H1 (cell line): ENCODE measurements at regions not wholly inside any gene's neighbourhood (a gene's known extent, or its start where the extent isn't known, plus 50 kb on each side); places are given as distances from the start of the nearest gene placed in this dataset.

Source experiments
- CTCF ChIA-PET: fragments of 300-600 bp; sonication (Branson Sonifier 250); formaldehyde crosslinking; loops from one replicate; lab custom pipeline; 2021; ENCODE audit not compliant: partially characterized antibody; lab: Charles Lee
- POLR2A ChIA-PET: fragments of 300-600 bp; sonication (Branson Sonifier 250); formaldehyde crosslinking; loops from one replicate; lab custom pipeline; 2021; ENCODE audit warnings: inconsistent platforms; ENCODE audit not compliant: partially characterized antibody; lab: Charles Lee
- DNase-seq, 2 experiments: peaks; one replicate each; pipeline versions ENCODE4 v3.0.0 to v3.0.0-alpha.2; 2010 to 2022; ENCODE audit warnings: low spot score in 2 of 2, low read depth in 1 of 2, mixed read lengths in 1 of 2
- FAIRE-seq: peaks from 2 replicates; lab custom pipeline; 2011; peaks lifted over from hg19 to GRCh38; lab: Jason Lieb, UNC
- H2AFZ ChIP-seq: 2 replicates; pipeline ENCODE4 v1.8.1; 2012; ENCODE audit warnings: low read length, inconsistent platforms
- H2AK5ac ChIP-seq: 2 replicates; pipeline ENCODE4 v1.6.1; 2013; ENCODE audit warnings: low read depth, low read length
- H2BK120ac ChIP-seq: replicated peaks from 2 replicates; pipeline ENCODE3; 2013; ENCODE audit warnings: low read depth, low read length, inconsistent platforms
- H2BK12ac ChIP-seq: 2 replicates; pipeline ENCODE4 v1.6.1; 2013; ENCODE audit warnings: low read depth, low read length
- H2BK15ac ChIP-seq: 2 replicates; pipeline ENCODE4 v1.6.1; 2013; ENCODE audit warnings: low read length
- H2BK20ac ChIP-seq: 2 replicates; pipeline ENCODE4 v1.6.1; 2013; ENCODE audit warnings: low read length
- H2BK5ac ChIP-seq: 2 replicates; pipeline ENCODE4 v1.6.1; 2013; ENCODE audit warnings: low read depth, low read length
- H3K14ac ChIP-seq: 2 replicates; pipeline ENCODE4 v1.6.1; 2013; ENCODE audit warnings: inconsistent platforms; ENCODE audit not compliant: insufficient read length
- H3K18ac ChIP-seq: 2 replicates; pipeline ENCODE4 v1.6.1; 2013; ENCODE audit warnings: low read length; ENCODE audit errors: extremely low read depth
- H3K23ac ChIP-seq: 2 replicates; pipeline ENCODE4 v1.6.1; 2013; ENCODE audit warnings: inconsistent platforms; ENCODE audit not compliant: insufficient read length
- H3K23me2 ChIP-seq: 2 replicates; pipeline ENCODE4 v1.6.1; 2013; ENCODE audit warnings: low read depth, low read length
- H3K27ac ChIP-seq: 2 replicates; pipeline ENCODE4 v1.6.1; 2011; ENCODE audit warnings: low read depth, low read length, inconsistent platforms
- H3K27me3 ChIP-seq, 4 experiments: replicated peaks in 1 of 4; 1 replicate in 1 of 4; 2 replicates in 3 of 4; pipeline versions ENCODE4 v1.6.1 to v1.8.1; 2011 to 2013; ENCODE audit warnings: low read length in 3 of 4, mild to moderate bottlenecking in 3 of 4, inconsistent platforms in 2 of 4, mixed read lengths in 2 of 4, moderate library complexity in 1 of 4; ENCODE audit not compliant: control insufficient read depth in 3 of 4, insufficient read depth in 3 of 4; ENCODE audit errors: extremely low read depth in 1 of 4
- H3K36me3 ChIP-seq, 4 experiments: 2 replicates each; pipeline versions ENCODE4 v1.6.1 to v1.8.1; 2011 to 2013; ENCODE audit warnings: mild to moderate bottlenecking in 4 of 4, low read length in 3 of 4, moderate library complexity in 2 of 4, control low read depth in 1 of 4, inconsistent platforms in 1 of 4; ENCODE audit not compliant: insufficient read depth in 4 of 4, control insufficient read depth in 2 of 4
- H3K4ac ChIP-seq: replicated peaks from 2 replicates; pipeline ENCODE3; 2013; ENCODE audit warnings: low read length, low read depth, mixed read lengths, inconsistent platforms; ENCODE audit not compliant: insufficient read length
- H3K4me1 ChIP-seq, 4 experiments: replicated peaks in 1 of 4; 1 replicate in 1 of 4; 2 replicates in 3 of 4; pipeline versions ENCODE4 v1.6.1 to v1.8.1; 2011 to 2013; ENCODE audit warnings: low read length in 3 of 4, inconsistent platforms in 2 of 4, mixed read lengths in 1 of 4; ENCODE audit not compliant: insufficient read depth in 4 of 4, control insufficient read depth in 3 of 4
- H3K4me2 ChIP-seq, 2 experiments: 2 replicates each; pipeline versions ENCODE4 v1.6.1 to v1.8.1; 2011 to 2013; ENCODE audit warnings: low read depth in 2 of 2, low read length in 2 of 2, control low read depth in 1 of 2, inconsistent platforms in 1 of 2, mild to moderate bottlenecking in 1 of 2; ENCODE audit not compliant: insufficient read depth in 1 of 2
- H3K4me3 ChIP-seq, 4 experiments: fragments of 200-600, 300-600 bp in 1 of 4; sonication (generic), shearing (Covaris generic), sonication (Bioruptor Twin) in 1 of 4; 2 replicates each; pipeline versions ENCODE4 v1.5.1 to v1.8.1; 2011 to 2016; ENCODE audit warnings: low read length in 4 of 4, low read depth in 3 of 4, control low read depth in 2 of 4, inconsistent platforms in 2 of 4, mild to moderate bottlenecking in 2 of 4, mixed read lengths in 1 of 4, moderate library complexity in 1 of 4; ENCODE audit not compliant: insufficient read depth in 2 of 4; ENCODE audit errors: extremely low read depth in 1 of 4
- H3K56ac ChIP-seq: replicated peaks from 2 replicates; pipeline ENCODE3; 2013; ENCODE audit warnings: low read depth, mild to moderate bottlenecking, mixed read lengths, low read length, inconsistent platforms; ENCODE audit not compliant: insufficient read length
- H3K79me1 ChIP-seq: 2 replicates; pipeline ENCODE4 v1.6.1; 2013; ENCODE audit warnings: low read depth, low read length, control low read depth
- H3K79me2 ChIP-seq, 2 experiments: 2 replicates each; pipeline versions ENCODE4 v1.6.1 to v1.8.1; 2012 to 2013; ENCODE audit warnings: low read length in 2 of 2, mild to moderate bottlenecking in 2 of 2, inconsistent platforms in 1 of 2; ENCODE audit not compliant: insufficient read depth in 2 of 2, control insufficient read depth in 1 of 2
- H3K9ac ChIP-seq, 4 experiments: replicated peaks in 1 of 4; 1 replicate in 1 of 4; 2 replicates in 3 of 4; pipeline versions ENCODE4 v1.6.1 to v1.8.1; 2011 to 2013; ENCODE audit warnings: low read depth in 3 of 4, low read length in 3 of 4, control low read depth in 2 of 4, mild to moderate bottlenecking in 2 of 4, moderate library complexity in 2 of 4, inconsistent platforms in 1 of 4; ENCODE audit errors: extremely low read depth in 1 of 4
- H3K9me3 ChIP-seq, 2 experiments: 2 replicates each; pipeline versions ENCODE4 v1.6.1 to v1.8.1; 2012 to 2013; ENCODE audit warnings: mild to moderate bottlenecking in 2 of 2, moderate library complexity in 2 of 2, control low read depth in 1 of 2, inconsistent platforms in 1 of 2, low read depth in 1 of 2, low read length in 1 of 2, mixed read lengths in 1 of 2; ENCODE audit not compliant: insufficient read depth in 2 of 2
- H4K20me1 ChIP-seq, 2 experiments: replicated peaks in 1 of 2; 2 replicates each; pipeline versions ENCODE3 to v1.8.1; 2011 to 2013; ENCODE audit warnings: inconsistent platforms in 2 of 2, low read length in 2 of 2, mild to moderate bottlenecking in 1 of 2; ENCODE audit not compliant: insufficient read depth in 2 of 2, control insufficient read depth in 1 of 2
- H4K5ac ChIP-seq: 2 replicates; pipeline ENCODE4 v1.6.1; 2013; ENCODE audit warnings: low read length, low read depth, mixed read lengths, inconsistent platforms; ENCODE audit not compliant: insufficient read length
- H4K8ac ChIP-seq: 2 replicates; pipeline ENCODE4 v1.8.0; 2013; ENCODE audit warnings: mild to moderate bottlenecking, moderate library complexity, low read length, inconsistent platforms; ENCODE audit not compliant: insufficient read depth; ENCODE audit errors: extremely low read depth
- H4K91ac ChIP-seq: replicated peaks from 2 replicates; pipeline ENCODE3; 2013; ENCODE audit warnings: low read length, mixed read lengths, inconsistent platforms; ENCODE audit not compliant: insufficient read length
- CEBPB ChIP-seq: IDR thresholded peaks from 2 replicates; pipeline ENCODE4 v1.6.1; 2012; ENCODE audit warnings: low read depth, low read length
- CREB1 ChIP-seq: IDR thresholded peaks from 2 replicates; pipeline ENCODE4 v1.6.1; 2012; ENCODE audit warnings: inconsistent platforms
- EZH2 ChIP-seq: fragments of 200-600 bp; sonication (generic); IDR thresholded peaks from 2 replicates; pipeline ENCODE4 v1.7.1; 2012; ENCODE audit warnings: low read depth, mild to moderate bottlenecking, moderate library complexity, low read length, inconsistent platforms; ENCODE audit not compliant: severe bottlenecking
- HDAC6 ChIP-seq: IDR thresholded peaks from one replicate; pipeline ENCODE4 v1.7.1; 2012; ENCODE audit warnings: low read depth, mild to moderate bottlenecking, inconsistent platforms, low read length, moderate library complexity
- JUND ChIP-seq: IDR thresholded peaks from 2 replicates; pipeline ENCODE4 v1.6.1; 2011; ENCODE audit warnings: mild to moderate bottlenecking, improper control_type of control experiment, low read length
- MAFK ChIP-seq: IDR thresholded peaks from 2 replicates; pipeline ENCODE4 v1.6.1; 2012; ENCODE audit warnings: low read depth, mild to moderate bottlenecking, improper control_type of control experiment, low read length
- RFX5 ChIP-seq: IDR thresholded peaks from 2 replicates; pipeline ENCODE4 v1.6.1; 2011; ENCODE audit warnings: low read depth, low read length, improper control_type of control experiment, borderline replicate concordance
- RNF2 ChIP-seq: fragments of 200-900, 300-1000 bp; sonication (generic); IDR thresholded peaks from 2 replicates; pipeline ENCODE4 v1.7.1; 2016; ENCODE audit warnings: borderline replicate concordance, low read depth, mild to moderate bottlenecking, antibody characterized with exemption, low read length; ENCODE audit not compliant: poor library complexity, severe bottlenecking; ENCODE audit errors: missing control alignments
- SRF ChIP-seq: IDR thresholded peaks from 2 replicates; pipeline ENCODE4 v1.6.1; 2011; ENCODE audit warnings: mild to moderate bottlenecking, low read depth, low read length, moderate library complexity
- ZNF274 ChIP-seq: IDR thresholded peaks from 2 replicates; pipeline ENCODE4 v1.7.0; 2012; ENCODE audit warnings: low read length, borderline replicate concordance; ENCODE audit errors: extremely low read depth
- WGBS, 2 experiments: shearing (Covaris generic) in 1 of 2; methylation state at CpG; one replicate each; pipeline versions ENCODE4 v1.1.6 to v1.1.7; 2013 to 2015; ENCODE audit warnings: low lambda C conversion rate in 2 of 2, mixed read lengths in 2 of 2, inconsistent platforms in 1 of 2, low coverage in 1 of 2, missing lambda C conversion rate in 1 of 2; ENCODE audit not compliant: insufficient replicate concordance in 2 of 2, insufficient coverage in 1 of 2, insufficient read length in 1 of 2; ENCODE audit errors: extremely low coverage in 1 of 2, missing lambda C conversion rate in 1 of 2; 5-methylcytosine and 5-hydroxymethylcytosine counted together
- TF ChIP-seq, protein P1 (sequence below): IDR thresholded peaks from 2 replicates; pipeline ENCODE4 v1.6.1; 2012; ENCODE audit warnings: low read length, inconsistent platforms

DNA sequence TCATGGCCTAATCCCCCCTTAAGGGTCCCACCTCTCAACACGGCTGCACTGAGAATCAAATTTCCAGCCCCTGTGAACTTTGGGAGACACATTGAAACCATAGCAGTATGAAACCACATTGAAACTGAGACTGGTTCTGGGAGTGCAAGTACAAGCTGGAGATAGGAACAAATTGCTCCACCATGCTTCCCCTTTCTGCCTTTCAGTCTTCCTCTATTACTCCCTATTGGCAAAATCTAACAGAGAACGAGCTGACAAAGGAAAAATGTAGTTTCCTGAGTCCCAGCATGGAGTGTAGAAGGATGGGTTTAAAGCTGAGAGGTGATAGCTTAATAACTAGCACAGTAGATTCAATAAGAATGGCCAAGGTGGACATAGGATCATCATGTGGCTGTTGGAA lies 161.7 kb upstream of the RPL34 start (continued):
- TF ChIP-seq CREB1 (no peak), CEBPB (no peak)

DNA sequence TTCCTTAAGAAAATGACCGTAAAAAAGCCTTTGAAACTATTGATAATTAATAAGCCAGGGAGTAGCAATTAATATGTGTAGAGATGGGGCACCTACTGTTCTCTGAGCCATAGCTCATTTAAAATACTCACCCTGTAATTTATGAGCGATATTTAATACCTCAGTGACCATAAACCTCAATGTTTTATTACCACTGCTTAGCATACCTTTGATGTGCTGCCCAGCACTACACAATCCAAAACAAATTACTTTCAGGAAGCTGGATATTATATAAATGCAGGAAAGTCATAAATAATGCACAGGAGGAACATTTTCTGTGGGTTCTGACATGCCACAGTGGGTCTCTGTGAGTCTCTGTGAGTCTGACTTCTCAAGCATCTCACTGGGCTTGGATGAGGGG lies 166.1 kb upstream of the RPL34 start:
- H2AK5ac ChIP-seq: no peak overlapping the region
- CTCF ChIA-PET: no interaction called here
- WGBS, 2 experiments: 86% methylated on average over 2 of the region's 2 CpGs; no CpG with 5 or more reads in 1 of the 2 experiments
- no peak overlapping the region for H4K5ac ChIP-seq
- H3K79me1 ChIP-seq: no peaks in the 10 kb centered on the region
- no peak overlapping the region for H3K14ac ChIP-seq
- no peak for FAIRE-seq
- H3K4ac ChIP-seq: no peak overlapping the region
- H3K36me3 ChIP-seq: no peaks in the 10 kb centered on the region
- no peak for DNase-seq
- no peak overlapping the region for H3K18ac ChIP-seq
- H3K4me2 ChIP-seq: no peak overlapping the region
- H2BK120ac ChIP-seq: no peak overlapping the region
- no peak overlapping the region for H2BK5ac ChIP-seq
- H4K8ac ChIP-seq: no peak overlapping the region
- H4K20me1 ChIP-seq: no peaks in the 10 kb centered on the region
- H4K91ac ChIP-seq: no peak overlapping the region
- no peak overlapping the region for H3K4me3 ChIP-seq
- H3K56ac ChIP-seq: no peak overlapping the region
- no peaks in the 10 kb centered on the region for H3K23me2 ChIP-seq
- no peak overlapping the region for H3K27ac ChIP-seq
- H3K27me3 ChIP-seq: no peaks in the 10 kb centered on the region
- H2BK20ac ChIP-seq: no peak overlapping the region
- H3K9me3 ChIP-seq: no peaks in the 10 kb centered on the region
- H3K23ac ChIP-seq: no peak overlapping the region
- no peak overlapping the region for H2AFZ ChIP-seq
- no peak overlapping the region for H2BK12ac ChIP-seq
- no peaks in the 10 kb centered on the region for H3K79me2 ChIP-seq
- no peak overlapping the region for H3K9ac ChIP-seq
- no peak overlapping the region for H2BK15ac ChIP-seq
- H3K4me1 ChIP-seq: no peaks in the 10 kb centered on the region
- POLR2A ChIA-PET: no interaction called here
- TF ChIP-seq MAFK (no peak), CREB1 (no peak), HDAC6 (no peak), JUND (no peak), RNF2 (no peak), RFX5 (no peak), SRF (no peak), EZH2 (no peak), ZNF274 (no peak)
- TF ChIP-seq, protein P1, sequence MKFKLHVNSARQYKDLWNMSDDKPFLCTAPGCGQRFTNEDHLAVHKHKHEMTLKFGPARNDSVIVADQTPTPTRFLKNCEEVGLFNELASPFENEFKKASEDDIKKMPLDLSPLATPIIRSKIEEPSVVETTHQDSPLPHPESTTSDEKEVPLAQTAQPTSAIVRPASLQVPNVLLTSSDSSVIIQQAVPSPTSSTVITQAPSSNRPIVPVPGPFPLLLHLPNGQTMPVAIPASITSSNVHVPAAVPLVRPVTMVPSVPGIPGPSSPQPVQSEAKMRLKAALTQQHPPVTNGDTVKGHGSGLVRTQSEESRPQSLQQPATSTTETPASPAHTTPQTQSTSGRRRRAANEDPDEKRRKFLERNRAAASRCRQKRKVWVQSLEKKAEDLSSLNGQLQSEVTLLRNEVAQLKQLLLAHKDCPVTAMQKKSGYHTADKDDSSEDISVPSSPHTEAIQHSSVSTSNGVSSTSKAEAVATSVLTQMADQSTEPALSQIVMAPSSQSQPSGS: no peak
